Calu3 (cell line): ENCODE measurements at regions not wholly inside any gene's neighbourhood (a gene's known extent, or its start where the extent isn't known, plus 50 kb on each side); places are given as distances from the start of the nearest gene placed in this dataset.

Source experiments
- BruUV-seq: library from RNA; stranded (reverse); fragments of 400-500 nt; replicated peaks from 2 replicates; lab custom pipeline; 2021; lab: Mats Ljungman, UMichigan
- CTCF ChIA-PET: fragments of 300-600 bp; sonication (Branson Sonifier 250); formaldehyde crosslinking; loops from one replicate; lab custom pipeline; 2022; ENCODE audit warnings: antibody characterized with exemption; lab: Charles Lee
- DNase-seq: peaks from one replicate; pipeline ENCODE4 v3.0.0; 2022
- H3K27ac Mint-ChIP-seq: one replicate; pipeline ENCODE4 v1.8.0; 2022; ENCODE audit warnings: mixed read lengths; ENCODE audit not compliant: unreplicated experiment
- H3K27me3 Mint-ChIP-seq: one replicate; pipeline ENCODE4 v1.8.0; 2022; ENCODE audit warnings: mixed read lengths; ENCODE audit not compliant: unreplicated experiment
- H3K36me3 Mint-ChIP-seq: one replicate; pipeline ENCODE4 v1.8.0; 2022; ENCODE audit warnings: mild to moderate bottlenecking, moderate library complexity, mixed read lengths; ENCODE audit not compliant: insufficient read depth, unreplicated experiment
- H3K4me1 Mint-ChIP-seq: one replicate; pipeline ENCODE4 v1.8.0; 2022; ENCODE audit warnings: mild to moderate bottlenecking, low read depth, mixed read lengths; ENCODE audit not compliant: unreplicated experiment
- H3K4me3 Mint-ChIP-seq: one replicate; pipeline ENCODE4 v1.8.0; 2022; ENCODE audit warnings: mild to moderate bottlenecking, low read depth, moderate library complexity, mixed read lengths; ENCODE audit not compliant: unreplicated experiment
- H3K9me3 Mint-ChIP-seq: one replicate; pipeline ENCODE4 v1.8.0; 2022; ENCODE audit warnings: low read depth, mixed read lengths; ENCODE audit not compliant: unreplicated experiment
- intact Hi-C: fragments of 100-400 bp; cut with micrococcal nuclease; formaldehyde crosslinking; loops from one replicate; pipeline ENCODE4 v1.10.0; 2022; ENCODE audit not compliant: unreplicated experiment
- TF ChIP-seq, protein P1 (sequence below): fragments of 200-600 bp; IDR thresholded peaks from one replicate; pipeline ENCODE4 v1.8.0; 2022; ENCODE audit warnings: antibody characterized with exemption; ENCODE audit not compliant: unreplicated experiment

DNA sequence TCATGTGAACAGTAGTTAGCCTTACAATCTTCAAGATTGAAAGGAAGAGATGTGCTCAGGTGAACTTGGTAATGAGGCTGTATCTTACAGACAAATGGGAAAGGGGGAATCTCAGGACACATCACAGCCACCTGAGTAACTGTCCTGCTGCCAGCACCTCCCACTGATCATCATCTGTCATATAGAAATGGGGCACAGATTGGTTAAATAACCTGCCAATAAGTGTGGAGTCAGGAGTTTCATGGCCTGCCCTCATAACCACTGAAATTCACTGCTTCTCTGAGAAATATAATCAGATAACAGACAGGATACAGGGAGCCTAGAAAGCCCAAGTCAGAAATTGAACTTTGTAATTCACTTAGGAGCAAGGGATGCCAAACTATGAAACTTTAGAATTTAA is 64.9 kb upstream of the TAS2R16 start:
- no peaks in the 10 kb centered on the region for H3K4me1 Mint-ChIP-seq
- no peak overlapping the region for H3K4me3 Mint-ChIP-seq
- TF ChIP-seq, protein P1, sequence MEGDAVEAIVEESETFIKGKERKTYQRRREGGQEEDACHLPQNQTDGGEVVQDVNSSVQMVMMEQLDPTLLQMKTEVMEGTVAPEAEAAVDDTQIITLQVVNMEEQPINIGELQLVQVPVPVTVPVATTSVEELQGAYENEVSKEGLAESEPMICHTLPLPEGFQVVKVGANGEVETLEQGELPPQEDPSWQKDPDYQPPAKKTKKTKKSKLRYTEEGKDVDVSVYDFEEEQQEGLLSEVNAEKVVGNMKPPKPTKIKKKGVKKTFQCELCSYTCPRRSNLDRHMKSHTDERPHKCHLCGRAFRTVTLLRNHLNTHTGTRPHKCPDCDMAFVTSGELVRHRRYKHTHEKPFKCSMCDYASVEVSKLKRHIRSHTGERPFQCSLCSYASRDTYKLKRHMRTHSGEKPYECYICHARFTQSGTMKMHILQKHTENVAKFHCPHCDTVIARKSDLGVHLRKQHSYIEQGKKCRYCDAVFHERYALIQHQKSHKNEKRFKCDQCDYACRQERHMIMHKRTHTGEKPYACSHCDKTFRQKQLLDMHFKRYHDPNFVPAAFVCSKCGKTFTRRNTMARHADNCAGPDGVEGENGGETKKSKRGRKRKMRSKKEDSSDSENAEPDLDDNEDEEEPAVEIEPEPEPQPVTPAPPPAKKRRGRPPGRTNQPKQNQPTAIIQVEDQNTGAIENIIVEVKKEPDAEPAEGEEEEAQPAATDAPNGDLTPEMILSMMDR = no peak
- H3K9me3 Mint-ChIP-seq = no peaks in the 10 kb centered on the region
- no TSS peak for BruUV-seq
- no peaks in the 10 kb centered on the region for H3K36me3 Mint-ChIP-seq
- intact Hi-C loops = no loop called here
- CTCF ChIA-PET = no interaction called here
- no peak for DNase-seq
- H3K27me3 Mint-ChIP-seq = no peaks in the 10 kb centered on the region
- no peak overlapping the region for H3K27ac Mint-ChIP-seq

DNA sequence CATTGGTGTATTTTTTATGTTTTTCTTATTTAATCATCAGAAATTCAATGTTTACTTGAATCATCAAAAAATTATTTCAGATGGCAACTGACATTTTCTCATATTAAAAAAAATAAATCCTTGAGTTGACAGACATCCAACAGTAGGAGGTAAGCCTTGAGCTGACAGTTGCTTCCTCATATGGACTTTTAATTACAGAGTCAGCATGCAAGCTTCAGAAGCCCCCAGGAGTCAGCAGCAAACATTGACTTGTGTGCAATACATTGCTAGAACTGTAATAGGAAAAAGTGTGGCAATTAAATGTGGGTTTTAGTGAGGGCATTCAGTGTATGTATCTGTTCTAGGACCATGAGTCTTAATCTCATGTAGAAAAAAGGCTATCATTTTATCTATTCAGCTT is 62.4 kb upstream of the TAS2R16 start:
- H3K9me3 Mint-ChIP-seq = no peaks in the 10 kb centered on the region
- intact Hi-C loops = loop anchor here (5.0 to 10.0 kb wide), 2 partner anchors 161 to 253 kb away; no protein-coding TSS in a partner anchor
- no peaks in the 10 kb centered on the region for H3K4me1 Mint-ChIP-seq
- H3K36me3 Mint-ChIP-seq = no peaks in the 10 kb centered on the region
- DNase-seq = no peak
- TF ChIP-seq, protein P1 = no peak
- BruUV-seq = no TSS peak
- no peak overlapping the region for H3K4me3 Mint-ChIP-seq
- CTCF ChIA-PET = no interaction called here
- no peaks in the 10 kb centered on the region for H3K27me3 Mint-ChIP-seq
- no peak overlapping the region for H3K27ac Mint-ChIP-seq

DNA sequence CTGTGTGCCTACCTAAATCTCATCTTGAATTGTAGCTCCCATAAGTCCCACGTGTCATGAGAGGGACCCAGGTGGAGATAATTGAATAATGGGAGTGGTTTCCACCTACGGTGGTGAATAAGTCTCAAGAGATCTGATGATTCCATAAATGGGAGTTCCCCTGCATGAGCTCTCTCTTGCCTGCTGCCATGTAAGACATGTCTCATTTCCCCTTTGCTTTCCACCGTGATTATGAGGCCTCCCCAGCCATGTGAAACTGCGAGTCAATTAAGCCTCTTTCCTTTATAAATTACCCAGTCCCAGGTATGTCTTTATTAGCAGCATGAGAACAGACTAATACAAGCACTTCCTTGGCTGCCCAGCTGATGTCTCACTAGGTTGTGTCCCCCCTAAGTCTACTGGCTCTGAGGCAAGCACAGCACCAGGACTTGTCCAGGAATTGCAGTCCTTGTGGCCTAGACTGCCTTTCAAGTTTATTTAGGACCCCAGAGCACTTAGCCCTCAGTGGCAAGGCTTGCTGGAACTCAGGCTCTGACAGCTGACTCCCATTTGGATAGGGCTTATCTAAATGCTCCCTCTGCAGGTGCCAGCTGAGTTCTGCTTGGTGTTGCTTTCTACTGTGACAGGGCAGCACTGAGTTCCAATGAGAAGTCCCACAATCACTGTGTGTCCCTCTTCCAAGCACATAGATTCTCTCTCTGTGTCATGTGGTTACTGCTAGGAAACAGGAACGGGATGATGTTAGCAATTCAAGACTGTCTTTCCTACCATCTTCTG is 59.0 kb upstream of the TAS2R16 start:
- Mint-ChIP-seq H3K36me3 (no peaks in the 10 kb centered on the region), H3K4me3 (no peak overlapping the region), H3K9me3 (no peaks in the 10 kb centered on the region), H3K27ac (no peak overlapping the region), H3K4me1 (no peaks in the 10 kb centered on the region), H3K27me3 (no peaks in the 10 kb centered on the region)
- BruUV-seq = no TSS peak
- intact Hi-C loops = loop anchor here (5.0 to 10.0 kb wide), 2 partner anchors 157 to 250 kb away; no protein-coding TSS in a partner anchor
- CTCF ChIA-PET = no interaction called here
- DNase-seq = peak; percentile 18
- TF ChIP-seq, protein P1 = no peak

DNA sequence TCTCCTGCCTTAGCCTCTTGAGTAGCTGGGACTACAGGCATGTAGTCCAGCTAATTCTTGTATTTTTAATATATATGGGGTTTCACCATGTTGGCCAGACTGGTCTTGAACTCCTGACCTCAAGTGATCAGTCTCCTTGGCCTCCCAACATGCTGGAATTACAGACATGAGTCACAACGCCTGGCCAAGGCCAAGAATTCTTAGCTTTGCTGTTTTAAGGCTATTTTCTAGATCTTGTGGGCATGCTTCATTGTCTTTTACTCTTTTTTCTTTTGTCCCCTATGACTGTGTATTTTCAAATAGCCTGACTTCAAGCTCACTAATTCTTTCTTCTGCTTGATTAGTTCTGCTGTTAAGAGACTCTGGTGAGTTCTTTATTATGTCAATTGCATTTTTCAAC is 56.4 kb upstream of the TAS2R16 start:
- no peaks in the 10 kb centered on the region for H3K27me3 Mint-ChIP-seq
- no peak for DNase-seq
- CTCF ChIA-PET = no interaction called here
- no peak overlapping the region for H3K27ac Mint-ChIP-seq
- BruUV-seq = no TSS peak
- H3K4me1 Mint-ChIP-seq = no peaks in the 10 kb centered on the region
- intact Hi-C loops = loop anchor here (10.0 kb wide), 1 partner anchor 247 kb away; no protein-coding TSS in a partner anchor
- H3K4me3 Mint-ChIP-seq = no peak overlapping the region
- peaks cover 5% of the 10 kb centered on the region for H3K9me3 Mint-ChIP-seq
- TF ChIP-seq, protein P1 = no peak
- H3K36me3 Mint-ChIP-seq = no peaks in the 10 kb centered on the region
